Fibroblast of skin of right biceps (primary cell): ENCODE measurements at regions not wholly inside any gene's neighbourhood (a gene's known extent, or its start where the extent isn't known, plus 50 kb on each side); places are given as distances from the start of the nearest gene placed in this dataset.
"Not testable (repeated sequence)": the region's sequence is repeated elsewhere in the genome, so short reads cannot be mapped to it uniquely, and the experiment has no call there.

Source experiments
- DNase-seq: peaks from one replicate; pipeline ENCODE4 v3.0.0-alpha.2; 2013

GRCh38 chr3:80705290-80705689 lies 937.5 kb upstream of the ROBO1 start:
- DNase-seq, result no peak

DNA sequence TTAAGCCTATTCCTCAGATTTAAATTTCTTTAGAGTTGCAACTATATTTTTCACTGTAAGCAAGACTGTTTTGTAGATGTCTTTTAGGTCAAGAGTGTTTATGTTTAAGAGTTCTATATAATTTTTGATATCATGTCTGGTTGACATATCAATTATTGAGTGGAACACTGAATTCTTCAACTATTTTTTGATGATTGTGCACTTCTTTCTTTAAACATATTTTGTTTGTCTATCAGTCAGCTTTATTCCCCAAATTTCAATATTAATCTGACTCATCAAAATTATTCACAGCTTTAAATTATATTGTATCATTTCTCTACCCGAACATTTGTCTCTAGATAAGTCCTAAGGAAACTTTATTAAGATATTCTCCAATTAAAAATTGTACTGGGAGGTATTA lies 933.6 kb upstream of the ROBO1 start:
- DNase-seq, result no peak

DNA sequence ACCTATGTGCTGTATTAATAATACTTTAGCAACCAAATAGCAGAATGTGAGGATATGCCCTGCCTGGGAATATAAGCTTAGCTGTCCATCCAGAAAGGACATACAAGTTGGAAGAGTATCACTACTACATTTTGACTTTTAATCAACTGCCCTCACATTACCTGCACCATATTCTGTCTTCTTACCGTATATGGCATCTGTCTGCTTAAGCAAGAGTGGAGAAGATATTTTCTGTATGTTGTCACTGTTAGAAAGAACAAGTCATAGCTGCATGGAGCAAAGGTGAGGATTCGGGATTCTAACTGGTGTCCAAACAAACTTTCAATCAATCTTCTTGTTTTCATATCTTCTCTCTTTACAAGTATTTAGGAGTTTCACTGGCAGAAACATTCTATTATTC lies 929.5 kb upstream of the ROBO1 start:
- no peak for DNase-seq

DNA sequence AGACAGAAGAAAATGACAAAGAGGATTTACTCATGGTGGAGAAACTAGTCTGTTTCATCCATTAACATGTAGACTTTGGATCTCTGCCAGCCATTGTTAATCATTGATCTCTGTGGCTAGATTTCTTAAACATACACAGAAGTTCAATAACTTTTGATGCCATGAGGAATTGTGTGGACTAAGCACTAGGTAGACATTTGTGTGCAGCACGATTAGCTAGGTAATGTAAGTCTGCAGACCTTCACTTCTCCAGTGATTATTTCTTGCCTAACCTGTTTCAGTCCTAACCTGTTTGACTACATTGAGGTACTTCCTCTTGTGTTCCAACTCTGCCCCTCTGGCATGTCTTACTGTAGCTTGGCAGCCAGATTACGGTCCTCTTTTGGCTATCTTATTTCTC lies 928.5 kb upstream of the ROBO1 start:
- DNase-seq, result no peak

GRCh38 chr3:80688814-80689213 lies 921.0 kb upstream of the ROBO1 start:
- peak; percentile 19 for DNase-seq

DNA sequence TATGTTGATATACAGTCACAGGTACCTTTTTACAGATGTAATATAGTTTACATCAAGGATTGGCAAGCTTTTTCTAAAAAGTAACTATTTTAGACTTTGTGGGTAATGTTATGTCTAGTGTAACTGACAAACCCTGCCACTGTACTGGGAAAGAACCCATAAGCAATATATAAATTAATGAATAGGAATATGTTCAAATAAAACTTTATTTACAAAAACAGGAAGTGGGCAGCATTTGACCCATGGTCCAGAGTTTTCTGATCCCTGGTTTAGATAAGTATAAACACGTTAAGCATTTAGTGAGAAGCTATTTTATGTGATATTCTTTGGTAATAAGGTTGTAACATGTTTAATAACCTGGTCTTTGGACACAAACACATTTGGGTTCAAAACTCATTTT lies 915.2 kb upstream of the ROBO1 start:
- DNase-seq, result no peak

GRCh38 chr3:80682235-80682634 lies 914.4 kb upstream of the ROBO1 start:
- DNase-seq, result no peak

DNA sequence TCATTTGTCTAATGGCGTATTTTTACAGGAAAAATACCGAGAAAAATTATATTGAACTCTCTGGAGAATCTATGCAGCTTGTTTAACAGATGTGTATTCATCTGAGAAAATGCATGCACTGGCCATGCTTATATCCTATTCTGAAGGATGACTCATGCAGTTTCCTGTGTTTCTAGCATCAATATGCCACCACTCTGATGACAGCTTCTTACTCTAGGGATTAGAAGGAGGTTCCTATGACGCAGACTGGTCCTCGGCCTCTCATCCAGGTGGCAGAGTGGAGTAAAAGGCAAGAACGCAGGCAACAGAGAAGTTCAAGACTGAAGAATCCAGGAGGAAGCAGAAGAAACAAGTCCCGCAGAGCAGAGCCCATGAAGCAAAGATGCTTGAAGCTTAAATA lies 910.0 kb upstream of the ROBO1 start:
- DNase-seq, result peak; percentile 57

DNA sequence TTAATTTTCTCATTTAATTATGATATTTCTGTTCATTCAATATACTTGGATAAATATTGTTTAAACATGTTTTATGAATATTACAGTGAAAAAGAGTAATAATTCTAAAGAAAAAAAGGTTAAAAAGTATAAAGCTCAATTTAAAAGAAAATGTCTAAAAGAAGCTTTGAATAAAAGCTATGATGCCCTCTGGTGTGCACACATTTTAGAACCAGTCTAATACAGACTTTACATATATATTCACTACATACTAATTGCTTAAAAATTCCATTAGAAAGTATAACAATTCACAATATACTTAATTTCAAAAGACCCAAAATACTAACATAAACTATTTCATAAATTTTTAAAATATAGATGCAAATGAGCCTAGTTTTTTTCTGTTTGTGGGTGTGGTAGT lies 909.1 kb upstream of the ROBO1 start:
- DNase-seq, result no peak

GRCh38 chr3:80676261-80676660 lies 908.5 kb upstream of the ROBO1 start:
- no peak for DNase-seq

- DNase-seq, result no peak
These were observed 908.0 kb upstream of the ROBO1 start for GRCh38 chr3:80675790-80676189.

GRCh38 chr3:80668600-80669294 lies 900.9 kb upstream of the ROBO1 start:
- DNase-seq, result no peak

GRCh38 chr3:80668100-80668499 lies 900.3 kb upstream of the ROBO1 start:
- DNase-seq, result no peak

DNA sequence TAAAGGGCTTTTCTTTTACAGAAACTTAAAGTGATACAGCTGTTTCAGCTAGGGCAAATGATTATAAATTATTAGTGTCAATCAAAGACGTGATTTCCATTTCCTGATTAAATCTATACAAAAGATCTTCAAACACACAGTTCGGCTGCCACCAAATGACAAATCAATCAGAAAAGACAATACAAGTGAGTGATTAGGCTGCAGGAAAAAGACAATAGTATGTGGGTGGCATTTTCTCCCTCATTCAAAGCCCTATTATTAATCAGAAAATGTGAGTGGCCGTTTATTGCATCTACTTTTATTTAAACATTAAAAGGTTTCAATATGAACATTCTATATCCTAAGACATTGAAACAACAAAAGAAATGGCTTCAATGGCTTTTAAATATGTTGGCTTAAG lies 895.6 kb upstream of the ROBO1 start:
- DNase-seq, result no peak

DNA sequence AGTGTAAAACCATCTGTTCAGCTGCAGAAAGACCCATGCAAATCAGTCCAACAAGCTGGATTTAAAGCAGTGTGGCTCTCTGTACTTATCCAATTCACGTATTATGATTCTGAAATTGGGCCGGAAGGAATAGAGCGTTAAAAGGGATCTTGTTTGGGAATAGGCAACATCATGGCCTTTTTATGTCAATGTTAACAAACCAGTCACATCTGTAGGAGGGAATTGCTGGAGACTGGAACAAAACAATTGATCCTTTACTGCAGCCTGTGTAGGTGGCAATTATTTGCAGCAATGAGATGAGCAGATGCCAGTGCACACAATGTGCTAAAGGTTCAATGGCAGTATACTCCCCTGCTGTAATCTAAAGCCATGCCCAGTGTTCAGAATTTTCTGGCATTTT lies 887.4 kb upstream of the ROBO1 start:
- DNase-seq, result no peak

DNA sequence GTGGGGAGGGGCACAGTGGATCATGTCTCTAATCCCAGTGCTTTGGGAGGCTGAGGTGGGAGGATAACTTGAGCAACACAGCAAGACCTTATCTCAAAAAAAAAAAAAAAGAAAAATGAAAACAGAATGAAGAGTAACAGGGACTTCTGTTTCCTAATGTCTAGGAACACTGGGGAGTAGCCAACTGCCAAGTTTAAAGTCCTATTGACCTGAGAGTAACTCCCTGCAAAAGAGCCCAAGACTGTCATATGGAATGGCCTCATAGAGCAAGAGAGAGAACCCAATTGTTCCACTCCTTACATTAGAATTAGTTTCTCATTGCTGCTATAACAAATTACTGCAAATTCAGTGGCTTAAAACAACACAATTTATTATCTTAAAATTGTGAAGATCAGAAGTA lies 881.4 kb upstream of the ROBO1 start:
- DNase-seq, result no peak

DNA sequence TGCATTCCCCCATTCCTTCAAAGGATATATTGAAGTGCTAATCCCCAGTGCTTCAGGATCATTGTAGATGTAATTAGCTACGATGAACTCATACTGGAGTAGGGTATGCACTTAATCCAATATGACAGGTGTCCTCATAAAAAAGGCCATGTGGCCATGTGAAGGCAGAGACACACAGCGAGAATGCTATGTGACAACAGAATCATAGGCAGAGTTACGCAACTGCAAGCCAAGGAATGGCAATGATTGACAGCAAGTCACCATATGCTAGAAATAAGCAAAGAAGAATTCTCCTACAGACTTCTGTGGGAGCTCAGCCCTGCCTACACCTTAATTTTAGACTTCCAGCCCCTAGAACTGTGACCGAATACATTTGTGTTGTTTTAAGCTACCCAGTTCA lies 875.6 kb upstream of the ROBO1 start:
- DNase-seq, result no peak

- DNase-seq, result no peak
These were observed 850.8 kb upstream of the ROBO1 start for GRCh38 chr3:80618295-80619256.

DNA sequence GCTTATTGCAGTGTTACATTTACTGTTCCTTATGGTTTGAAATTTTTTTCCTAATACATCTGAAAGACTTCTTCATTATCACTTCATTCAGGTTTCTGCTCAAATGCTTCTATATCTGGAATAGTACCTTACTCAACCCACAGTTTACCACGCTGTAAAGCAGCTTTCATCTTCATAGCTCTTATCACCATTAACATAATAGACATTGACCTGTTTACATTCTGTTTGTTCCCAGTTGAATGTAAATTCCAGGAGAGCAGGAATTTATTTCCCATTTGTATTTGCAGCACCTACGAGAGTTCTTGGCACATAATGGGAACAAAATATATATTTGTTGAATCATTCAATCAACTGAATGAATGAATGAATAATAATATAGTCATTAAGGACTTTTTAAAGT lies 844.6 kb upstream of the ROBO1 start:
- no peak for DNase-seq

GRCh38 chr3:80608072-80608471 lies 840.3 kb upstream of the ROBO1 start:
- DNase-seq, result not testable (repeated sequence)

- no peak for DNase-seq
These were observed 838.3 kb upstream of the ROBO1 start for GRCh38 chr3:80606073-80606472.

GRCh38 chr3:80601479-80601878 lies 833.7 kb upstream of the ROBO1 start:
- DNase-seq, result no peak

- DNase-seq, result no peak
These were observed 825.0 kb upstream of the ROBO1 start for GRCh38 chr3:80592792-80593191.

DNA sequence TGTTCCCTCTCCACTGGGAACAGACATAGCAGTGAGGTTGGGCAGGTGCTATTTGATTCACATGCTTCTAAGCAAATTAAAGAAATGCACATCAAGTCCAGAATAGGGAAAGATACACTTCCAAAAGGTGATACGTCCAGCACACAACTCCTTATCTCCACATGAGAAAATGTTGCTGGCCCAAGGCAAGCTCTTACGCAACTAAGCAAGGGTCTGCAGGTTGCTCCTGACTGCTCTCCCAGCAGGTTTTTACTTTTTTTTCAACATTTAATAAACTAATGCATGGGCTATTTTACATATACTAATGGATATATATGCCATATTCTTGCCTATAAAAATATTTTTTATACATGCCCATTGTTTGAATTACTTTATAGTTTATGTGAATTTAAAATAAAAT lies 818.5 kb upstream of the ROBO1 start:
- no peak for DNase-seq
